LoVo (cell line): ENCODE measurements at regions not wholly inside any gene's neighbourhood (a gene's known extent, or its start where the extent isn't known, plus 50 kb on each side); places are given as distances from the start of the nearest gene placed in this dataset.
"Not testable (repeated sequence)": the region's sequence is repeated elsewhere in the genome, so short reads cannot be mapped to it uniquely, and the experiment has no call there.

Source experiments
- DNase-seq: peaks from one replicate; pipeline ENCODE4 v3.0.0-alpha.2; 2016; ENCODE audit warnings: low spot score

DNA sequence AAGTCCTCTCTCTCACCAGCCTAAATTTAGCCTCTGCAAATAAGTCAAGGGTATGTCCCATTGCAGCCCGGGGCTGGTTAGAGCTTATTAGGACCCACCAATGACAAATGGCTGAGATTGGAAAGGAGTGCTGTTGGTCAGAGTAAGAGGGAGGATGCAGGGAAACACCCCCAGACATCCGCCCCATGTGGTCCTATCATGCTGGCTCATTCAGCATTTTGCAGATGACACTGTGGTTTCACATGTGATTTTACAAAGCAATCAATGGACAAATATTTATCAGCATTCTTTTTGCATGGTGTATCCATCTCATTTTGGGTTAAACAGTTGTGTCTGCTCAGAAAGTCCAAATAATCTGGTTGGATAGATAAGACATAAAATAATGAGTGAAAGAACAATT, 152.2 kb upstream of the EXOC2 start:
- DNase-seq = no peak

DNA sequence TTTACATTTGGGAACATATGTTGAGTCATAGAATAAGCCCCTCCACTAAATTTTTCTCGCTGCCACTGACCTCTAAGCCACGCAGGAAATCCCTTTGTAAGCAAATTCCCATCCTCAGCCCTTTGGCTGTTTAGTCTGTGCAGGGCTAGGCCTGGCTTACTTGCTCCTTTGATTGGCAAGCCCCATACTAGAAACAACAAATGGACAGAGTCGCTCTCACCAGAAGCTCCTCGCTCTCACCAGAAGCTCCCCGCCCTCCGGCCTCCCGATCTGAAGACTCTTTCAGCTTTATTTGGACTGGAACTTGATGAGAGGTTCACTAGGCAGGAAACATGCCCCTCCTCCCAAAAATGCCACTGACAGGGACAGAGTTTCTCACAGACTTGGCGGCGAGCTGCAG, 149.2 kb upstream of the EXOC2 start:
- DNase-seq = no peak

DNA sequence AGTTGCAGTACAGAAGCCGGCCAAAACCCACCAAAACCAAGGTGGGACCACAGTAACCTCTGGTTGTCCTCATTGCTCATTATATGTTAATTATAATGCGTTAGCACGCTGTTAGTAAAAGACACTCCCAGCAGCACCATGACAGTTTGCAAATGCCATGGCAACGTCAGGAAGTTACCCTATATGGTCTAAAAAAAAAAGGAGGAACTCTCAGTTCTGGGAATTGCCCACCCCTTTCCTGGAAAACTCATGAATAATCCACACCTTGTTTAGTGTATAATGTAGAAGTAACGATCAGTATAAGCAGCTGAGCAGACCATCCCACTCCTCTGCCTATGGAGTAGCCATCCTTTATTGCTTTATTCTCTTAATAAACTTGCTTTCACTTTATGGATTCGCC, 148.6 kb upstream of the EXOC2 start:
- no peak for DNase-seq

DNA sequence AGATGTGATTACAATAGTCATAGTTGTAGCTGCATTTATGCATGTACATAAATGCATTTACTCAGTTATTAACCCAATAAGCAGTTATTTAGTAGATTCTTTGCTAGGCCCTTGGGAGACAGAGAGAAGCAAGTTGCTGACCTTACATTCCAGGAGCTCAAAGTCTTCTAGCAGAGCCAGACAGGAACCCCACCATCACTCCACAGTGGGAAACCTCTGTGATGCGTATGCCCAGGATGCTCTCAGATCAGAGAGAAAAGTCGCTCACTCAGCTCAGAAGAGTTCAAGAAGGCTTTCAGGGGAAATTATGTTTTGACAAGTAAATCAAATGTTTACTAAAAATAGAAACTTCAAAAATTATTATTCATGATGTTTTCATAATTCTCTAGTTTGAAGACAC, 146.3 kb upstream of the EXOC2 start:
- DNase-seq = no peak

DNA sequence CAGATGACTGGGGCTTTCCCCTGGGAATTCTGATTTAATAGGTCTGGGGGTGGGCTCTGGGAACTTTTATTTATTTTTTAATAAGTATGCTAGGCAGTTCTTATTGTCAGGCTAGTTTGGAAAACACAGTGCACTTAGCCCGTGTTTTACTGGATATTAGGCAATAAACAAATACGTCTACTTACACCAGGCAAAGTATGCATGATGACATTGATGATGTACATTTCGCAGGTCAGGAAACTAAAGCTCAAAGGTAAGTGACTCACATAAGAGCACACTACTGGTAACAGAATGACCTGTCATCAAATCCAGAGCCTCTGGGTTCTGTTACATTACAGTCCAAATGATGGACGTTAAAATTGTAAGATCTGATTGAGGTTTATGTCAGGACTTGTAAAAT, 144.4 kb upstream of the EXOC2 start:
- peak; percentile 26 for DNase-seq

DNA sequence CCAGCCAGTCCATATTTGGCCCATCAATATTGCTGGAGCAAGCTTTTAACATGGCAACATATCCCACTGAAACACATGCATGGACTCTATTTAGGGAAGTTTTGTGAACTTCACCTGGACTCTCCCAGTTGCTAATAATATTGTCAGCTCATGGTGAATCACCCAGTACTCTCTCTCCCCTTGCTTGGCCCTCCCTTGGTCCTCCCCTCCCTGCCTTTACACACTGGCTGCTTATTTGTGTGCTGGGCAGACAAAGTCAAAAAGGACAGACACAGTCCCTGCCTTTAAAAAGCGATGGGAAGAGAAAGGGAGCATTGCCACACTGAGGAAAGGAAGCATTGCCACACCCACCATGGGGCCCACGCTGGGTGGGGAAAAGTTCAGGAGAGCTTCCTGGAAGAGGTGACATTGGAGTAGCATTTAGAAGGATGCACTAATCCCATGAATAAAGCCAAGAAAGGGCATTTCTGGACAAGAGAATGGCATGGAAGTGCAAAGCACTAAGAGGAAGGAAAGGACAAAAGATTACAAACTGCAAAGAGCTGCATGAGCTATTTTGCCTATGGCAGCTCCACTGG, 143.4 kb upstream of the EXOC2 start:
- peak; percentile 55 for DNase-seq

DNA sequence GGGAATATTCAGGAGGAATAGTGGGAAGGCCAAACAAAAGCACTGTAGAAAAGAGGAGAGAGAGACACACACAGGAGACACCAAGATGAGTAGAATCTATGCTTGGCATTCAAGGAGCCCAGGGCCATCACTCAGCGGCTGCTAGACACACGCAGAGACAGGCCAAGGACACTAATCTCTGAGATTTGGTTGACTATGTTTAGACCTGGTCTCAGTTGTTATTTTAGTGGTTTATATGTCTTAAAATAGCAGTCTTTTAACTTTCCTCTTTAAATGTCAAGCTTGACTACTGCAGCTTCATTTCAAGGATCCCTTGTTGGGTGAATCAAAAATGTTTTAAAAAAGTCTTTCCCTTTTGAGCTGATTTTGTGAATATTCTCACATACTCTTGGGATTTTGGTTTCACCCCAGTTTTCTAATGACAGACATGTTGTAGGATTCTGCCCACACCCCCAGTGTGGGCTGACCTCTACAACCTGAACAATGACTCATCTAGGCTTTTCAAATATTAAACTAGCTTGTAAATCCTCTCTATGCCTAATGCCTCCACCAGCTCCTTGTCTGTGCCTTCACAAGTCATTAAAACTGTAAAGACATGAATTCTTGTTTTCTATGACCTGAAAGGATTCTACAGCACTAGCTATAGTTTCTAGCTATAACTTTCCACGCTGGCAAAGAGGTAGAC, 142.7 kb upstream of the EXOC2 start:
- peak; percentile 67 for DNase-seq

DNA sequence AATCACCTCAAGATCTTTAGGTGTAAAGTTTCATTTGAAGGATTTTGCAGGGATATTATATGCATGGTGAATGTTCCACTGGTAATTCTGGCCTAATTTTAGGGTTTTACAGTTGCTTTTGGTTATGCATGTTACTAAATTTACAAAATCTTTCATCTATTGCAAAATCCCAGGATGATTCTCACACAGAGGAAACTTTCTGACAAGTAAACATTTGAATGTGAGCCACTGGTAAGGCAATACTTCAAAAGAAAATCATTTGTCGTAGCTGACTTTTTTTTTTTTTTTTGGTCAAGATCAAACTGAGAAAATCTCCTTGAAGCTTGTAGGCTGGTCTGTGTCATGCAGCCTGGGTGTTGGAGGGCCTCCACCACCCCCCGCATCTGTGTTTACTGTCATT, 141.9 kb upstream of the EXOC2 start:
- DNase-seq = no peak

DNA sequence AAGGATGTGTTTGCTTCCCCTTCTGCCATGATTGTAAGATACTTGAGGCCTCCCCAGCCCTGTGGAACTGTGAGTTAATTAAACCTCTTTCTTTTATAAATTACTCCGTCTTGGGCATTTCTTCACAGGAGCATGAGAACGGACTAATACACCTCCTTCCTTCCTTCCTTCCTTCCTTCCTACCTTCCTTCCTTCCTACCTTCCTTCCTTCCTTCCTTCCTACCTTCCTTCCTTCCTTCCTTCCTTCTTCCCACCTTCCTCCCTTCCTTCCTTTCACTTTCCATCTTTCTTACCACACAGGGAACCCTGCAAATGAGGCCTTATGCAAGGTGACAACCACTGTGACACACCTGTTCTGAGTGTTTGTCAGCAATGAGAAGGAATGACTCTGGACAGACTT, 141.3 kb upstream of the EXOC2 start:
- DNase-seq = no peak

DNA sequence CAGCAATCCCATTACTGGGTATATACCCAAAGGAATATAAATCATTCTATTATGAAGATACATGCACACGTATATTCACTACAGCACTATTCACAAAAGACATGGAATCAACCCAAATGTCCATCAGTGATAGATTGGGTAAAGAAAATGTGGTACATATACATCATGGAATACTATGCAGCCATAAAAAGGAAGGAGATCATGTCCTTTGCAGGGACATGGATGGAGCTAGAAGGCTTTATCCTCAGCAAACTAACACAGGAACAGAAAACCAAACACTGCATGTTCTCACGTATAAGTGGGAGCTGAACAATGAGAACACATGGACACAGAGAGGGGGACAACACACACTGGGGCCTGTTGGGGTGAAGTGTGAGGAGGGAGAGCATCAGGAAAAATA, 139.9 kb upstream of the EXOC2 start:
- DNase-seq = not testable (repeated sequence)

DNA sequence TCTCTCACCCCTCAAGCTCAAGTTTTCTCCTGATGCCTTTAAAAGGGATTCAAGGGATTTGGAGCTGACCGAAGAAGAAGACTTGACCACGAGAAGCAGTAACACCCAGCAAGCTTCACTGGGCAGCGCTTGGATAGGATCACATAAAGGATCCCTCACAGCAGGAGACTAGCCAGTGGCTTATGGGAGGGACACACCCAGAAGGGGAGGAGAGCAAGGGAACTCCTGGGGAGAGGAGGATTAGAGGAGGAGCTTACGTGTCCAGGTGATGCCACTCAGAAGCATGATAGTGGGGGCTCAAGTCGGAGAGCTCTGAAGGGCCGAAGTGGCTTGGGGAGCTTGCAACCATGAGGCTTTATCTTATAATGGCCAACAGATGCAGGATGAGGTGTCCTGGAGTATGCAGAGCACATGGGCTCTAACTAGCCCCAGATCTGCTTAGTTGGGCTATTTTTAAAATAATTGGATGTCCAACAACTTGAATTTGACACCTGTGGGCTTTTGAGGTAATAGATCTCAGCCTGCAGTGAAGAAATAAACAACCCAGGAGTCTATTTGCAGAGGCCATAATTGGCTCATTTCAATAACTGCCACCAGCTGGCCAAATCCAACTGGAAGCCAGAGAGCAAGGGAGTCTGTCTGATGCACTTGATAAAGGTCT, 137.9 kb upstream of the EXOC2 start:
- DNase-seq = no peak

DNA sequence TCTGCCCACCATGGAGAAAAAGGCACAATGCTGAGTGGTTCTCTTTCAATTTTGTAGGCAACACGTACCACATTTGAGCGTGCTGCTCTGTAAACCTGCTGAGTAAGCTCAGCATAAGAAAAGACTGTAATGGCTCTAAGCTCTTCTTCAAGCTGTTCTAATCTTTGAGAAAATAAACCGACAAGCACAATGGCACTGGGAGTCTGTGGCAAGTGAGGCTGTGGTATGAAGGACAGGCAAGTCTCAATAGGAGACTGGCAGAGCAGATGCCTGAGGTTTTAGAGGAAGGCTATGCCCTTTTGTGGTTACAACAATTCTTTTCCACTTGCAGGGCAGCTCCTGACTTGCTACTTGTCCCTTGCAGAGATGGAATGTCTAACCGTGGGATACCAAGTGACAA, 136.7 kb upstream of the EXOC2 start:
- DNase-seq = no peak

DNA sequence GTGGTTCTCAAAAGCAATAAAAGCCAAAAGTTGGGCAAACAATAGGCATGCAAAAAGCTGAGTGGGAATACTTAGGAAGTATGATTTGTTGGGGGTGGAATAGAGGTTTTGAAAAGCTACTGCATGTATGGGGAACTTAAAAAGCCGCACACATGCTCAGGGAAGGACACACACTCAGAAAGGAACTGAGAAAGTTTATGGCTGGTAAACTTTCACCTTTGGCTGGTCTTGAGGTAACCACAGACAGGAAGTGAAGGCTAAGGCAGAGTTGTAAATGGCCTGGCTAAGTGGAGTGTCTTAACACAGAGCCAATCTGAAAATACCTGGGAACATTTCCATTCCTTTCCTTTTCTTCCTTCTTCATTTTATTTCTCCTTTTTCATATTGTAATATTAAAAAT, 134.5 kb upstream of the EXOC2 start:
- peak; percentile 62 for DNase-seq

DNA sequence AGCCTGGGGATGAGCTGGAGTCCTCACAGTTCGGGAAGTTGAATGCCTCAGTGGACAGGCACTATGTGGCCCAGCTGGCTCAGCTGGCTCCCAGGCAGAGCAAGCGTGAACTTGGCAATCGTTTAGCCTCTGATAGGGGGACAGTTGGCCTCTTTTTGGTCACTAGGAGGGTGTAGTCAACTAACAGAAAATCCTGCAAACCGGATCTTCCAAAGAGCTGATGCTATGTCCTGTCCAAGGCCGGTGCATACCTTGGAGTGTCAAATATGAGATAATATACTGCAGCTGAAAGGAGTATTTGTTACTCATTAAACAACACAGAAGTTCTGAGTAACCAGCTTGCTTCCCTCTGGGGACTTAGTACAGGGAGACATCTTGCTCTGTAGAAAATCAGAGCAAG, 126.2 kb upstream of the EXOC2 start:
- DNase-seq = no peak

DNA sequence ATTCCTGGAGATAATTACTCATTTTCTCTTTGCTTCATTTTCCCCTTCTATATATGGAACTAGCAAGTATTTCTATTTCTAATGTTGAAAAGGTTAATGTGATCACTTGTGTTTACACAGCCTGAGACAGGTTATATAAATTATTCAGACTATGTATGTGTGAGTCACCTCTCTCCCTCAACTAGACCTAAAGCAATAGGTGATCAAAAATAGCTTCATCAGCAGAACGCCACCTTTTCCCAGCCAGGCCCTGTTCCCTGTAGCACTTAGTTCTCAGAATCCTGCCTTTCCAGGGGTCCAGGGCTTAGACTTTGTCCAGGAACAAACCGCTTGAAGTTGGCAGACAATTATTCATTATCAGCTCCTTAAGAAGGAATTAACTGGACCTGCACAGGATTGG, 125.3 kb upstream of the EXOC2 start:
- no peak for DNase-seq

DNA sequence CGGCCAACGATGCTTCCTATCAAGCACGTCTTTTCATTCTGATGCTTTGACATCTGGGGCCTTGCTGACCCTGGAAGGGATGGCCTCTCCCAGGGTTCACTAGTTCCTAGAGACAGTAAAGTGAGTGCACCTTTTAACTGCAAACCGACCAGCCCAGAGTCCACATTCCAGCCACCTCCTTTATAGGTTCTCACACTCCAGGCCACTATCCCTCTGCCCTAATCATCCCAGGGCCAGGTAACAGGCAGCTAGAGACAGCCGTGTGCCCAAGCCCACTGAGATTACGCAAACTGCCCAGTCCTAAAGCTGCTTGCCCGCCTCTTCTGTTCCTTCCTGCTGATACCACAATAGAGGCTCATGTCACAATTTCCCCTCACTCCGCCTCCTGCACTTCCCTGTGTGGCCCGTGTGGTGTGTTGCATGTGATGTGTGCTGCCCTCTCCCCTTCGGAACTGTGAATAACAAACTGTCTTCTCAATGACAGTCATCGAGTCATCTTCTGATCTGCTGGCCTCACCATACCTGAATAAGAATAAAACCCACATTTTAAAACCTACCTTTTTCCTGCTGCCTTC, 123.7 kb upstream of the EXOC2 start:
- no peak for DNase-seq

DNA sequence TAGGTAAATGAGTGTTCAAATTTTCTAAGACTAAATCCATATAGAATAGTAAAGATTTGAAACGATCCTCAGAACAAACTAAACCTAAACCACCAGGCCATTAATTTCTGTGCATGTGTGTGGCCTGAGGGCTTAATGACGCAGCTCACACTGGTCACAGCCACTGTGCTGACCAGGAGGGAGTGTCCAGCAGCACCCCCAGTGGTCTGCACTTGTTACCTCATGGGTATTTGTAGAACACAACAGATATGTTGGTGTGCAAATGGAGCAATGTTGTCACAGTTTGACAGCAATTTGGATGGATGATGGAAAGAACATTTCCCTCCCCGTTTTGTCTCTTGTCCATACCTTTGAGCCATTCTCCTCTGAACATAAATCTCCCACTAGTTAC, 122.4 kb upstream of the EXOC2 start:
- DNase-seq = no peak

DNA sequence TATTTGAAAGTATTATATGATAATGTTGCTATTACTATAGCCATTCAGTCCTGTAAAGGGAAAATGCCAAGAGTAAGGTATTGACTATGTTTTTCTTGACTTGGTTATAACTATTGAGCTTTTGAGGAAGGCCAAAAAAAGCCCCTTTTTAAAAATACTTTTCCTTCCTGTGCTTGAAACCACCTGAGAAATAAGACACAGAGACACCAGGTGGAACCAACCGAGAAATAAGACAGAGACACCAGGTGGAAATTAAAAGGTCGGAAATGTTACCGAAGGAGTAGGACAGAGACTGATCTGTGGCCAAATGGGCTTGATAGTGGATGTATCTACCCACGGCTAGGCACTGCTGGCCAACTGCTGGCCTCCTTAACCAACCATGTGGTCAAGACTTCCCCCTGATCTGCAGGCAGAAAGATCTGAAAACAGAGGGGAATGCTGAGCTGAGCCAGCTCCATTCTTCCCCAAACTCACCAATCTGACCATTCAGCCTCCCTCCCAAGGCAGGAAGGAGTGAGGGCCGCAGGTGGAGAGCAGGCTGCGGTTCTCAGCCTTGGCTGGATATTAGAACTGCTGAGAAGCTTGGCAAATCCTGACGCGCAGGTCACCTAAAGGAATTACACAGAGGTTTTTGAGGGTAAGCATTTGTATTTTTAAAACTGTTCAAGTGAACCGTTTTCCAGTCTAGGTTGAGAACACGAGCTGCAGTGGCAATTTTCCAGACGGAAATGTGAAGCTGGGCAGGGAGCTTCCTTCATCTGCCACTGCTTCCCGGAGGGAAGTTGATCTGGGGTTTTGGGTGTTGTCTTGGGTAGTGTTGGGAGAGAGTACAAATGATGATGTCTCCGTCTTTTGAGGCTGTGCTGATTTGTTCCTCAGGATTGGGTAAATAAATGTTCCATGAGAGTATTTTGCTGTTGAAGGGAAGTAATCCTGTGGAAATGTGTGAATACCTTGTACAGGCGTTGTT, 121.7 kb upstream of the EXOC2 start:
- DNase-seq = no peak

DNA sequence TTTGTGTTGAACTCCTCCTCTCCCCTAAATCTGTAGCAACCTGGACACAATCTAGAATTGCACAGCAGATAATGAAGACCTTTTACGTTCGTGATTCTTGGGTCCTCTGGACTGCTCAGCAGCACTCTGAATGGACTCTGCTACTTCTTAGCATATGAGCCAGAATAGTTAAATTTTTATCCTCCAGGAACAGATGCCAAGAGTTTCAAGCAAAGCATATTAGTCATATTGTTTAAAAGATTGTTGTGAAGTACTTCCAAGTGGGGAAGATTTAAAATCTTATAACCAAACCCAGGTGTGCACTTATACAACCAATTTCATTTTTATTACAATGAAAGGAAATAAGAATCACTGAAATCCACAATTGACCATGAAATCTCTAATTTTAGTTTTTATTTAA, 118.9 kb upstream of the EXOC2 start:
- DNase-seq = no peak

DNA sequence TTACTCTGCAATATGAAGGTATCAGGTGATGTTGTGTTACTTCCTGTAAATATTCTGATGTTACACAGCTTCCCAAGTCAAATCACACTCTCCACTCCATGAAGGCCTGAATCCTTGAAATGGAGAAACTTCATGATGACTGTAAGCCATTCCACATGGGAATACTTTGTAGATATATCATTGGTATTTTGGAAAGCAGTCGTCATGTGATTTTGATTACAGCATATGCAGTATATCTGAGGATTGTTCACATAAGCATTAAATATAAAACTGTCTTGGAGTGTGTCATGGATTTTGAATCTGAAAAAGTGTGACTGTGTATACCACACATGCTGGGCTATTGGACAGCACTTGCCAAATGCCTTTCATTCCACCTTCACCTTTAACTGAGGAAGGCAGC, 118.3 kb upstream of the EXOC2 start:
- no peak for DNase-seq

DNA sequence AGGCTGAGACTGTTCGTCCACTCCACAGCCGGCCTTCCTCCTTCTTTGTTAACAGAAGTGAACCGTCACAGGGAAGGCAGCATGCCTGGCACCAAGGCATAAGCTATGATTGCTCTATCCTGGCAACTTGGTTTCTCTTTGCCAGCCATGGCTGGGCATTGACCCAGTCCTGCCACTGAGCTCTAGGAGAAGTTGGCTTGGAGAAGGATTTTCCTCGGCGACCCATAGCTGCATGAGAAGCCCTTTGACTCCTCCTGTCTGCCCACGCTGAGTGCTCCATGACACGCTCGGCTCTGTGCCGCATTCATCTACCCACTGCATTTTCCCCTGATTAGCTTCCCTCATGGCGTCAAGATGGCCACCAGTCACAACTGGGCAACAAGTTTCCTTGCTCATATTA, 111.8 kb upstream of the EXOC2 start:
- DNase-seq = no peak

DNA sequence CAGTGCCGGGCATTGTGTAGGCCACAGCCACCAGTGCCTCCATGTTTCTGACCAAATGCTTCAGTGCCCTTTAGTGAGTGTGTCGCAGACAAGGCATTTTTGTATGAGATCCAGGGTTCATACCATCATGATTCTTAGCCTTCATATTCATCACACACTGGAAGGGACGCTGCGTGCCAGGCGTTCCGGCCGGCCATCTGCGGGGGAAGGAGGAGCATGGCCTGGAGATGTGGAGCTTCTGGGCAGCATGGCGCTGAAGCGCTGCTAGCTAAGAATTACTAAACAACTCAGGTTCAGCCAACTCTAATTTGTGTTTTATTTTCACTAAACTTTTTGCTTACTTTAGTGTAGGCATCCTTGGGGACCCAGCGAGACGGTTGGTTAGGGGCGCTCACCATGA, 111.4 kb upstream of the EXOC2 start:
- no peak for DNase-seq
